Liver (tissue), 8 donors: ENCODE measurements at regions not wholly inside any gene's neighbourhood (a gene's known extent, or its start where the extent isn't known, plus 50 kb on each side); places are given as distances from the start of the nearest gene placed in this dataset.
"Not testable (repeated sequence)": the region's sequence is repeated elsewhere in the genome, so short reads cannot be mapped to it uniquely, and the experiment has no call there.

Experiments
- DNase-seq: peaks from one replicate; pipeline ENCODE4 v3.0.0-alpha.2; 2017; ENCODE audit warnings: low spot score
- H3K27ac ChIP-seq, 2 donors: one replicate each; pipeline ENCODE4 v1.7.0; 2013; ENCODE audit warnings: inconsistent platforms in 2 of 2, low read length in 2 of 2, control low read depth in 1 of 2, low read depth in 1 of 2, mild to moderate bottlenecking in 1 of 2
- H3K27me3 ChIP-seq, 4 donors: one replicate each; pipeline versions ENCODE4 v1.6.1 to v1.7.0; 2013; ENCODE audit warnings: low read length in 3 of 4, inconsistent platforms in 1 of 4, mild to moderate bottlenecking in 1 of 4, moderate library complexity in 1 of 4; ENCODE audit not compliant: control insufficient read depth in 4 of 4, insufficient read depth in 4 of 4
- H3K36me3 ChIP-seq, 4 donors: one replicate each; pipeline versions ENCODE4 v1.6.1 to v1.7.0; 2013; ENCODE audit warnings: low read length in 3 of 4, mild to moderate bottlenecking in 3 of 4, low read depth in 1 of 4, moderate library complexity in 1 of 4; ENCODE audit not compliant: control insufficient read depth in 4 of 4, insufficient read depth in 3 of 4
- H3K4me1 ChIP-seq, 4 donors: one replicate each; pipeline versions ENCODE4 v1.6.1 to v1.7.0; 2013; ENCODE audit warnings: low read length in 3 of 4, mild to moderate bottlenecking in 3 of 4, moderate library complexity in 1 of 4; ENCODE audit not compliant: control insufficient read depth in 4 of 4, insufficient read depth in 4 of 4
- H3K4me3 ChIP-seq, 3 donors: one replicate each; pipeline versions ENCODE4 v1.6.1 to v1.7.0; 2013; ENCODE audit warnings: low read length in 3 of 3, control low read depth in 1 of 3, low read depth in 1 of 3, mild to moderate bottlenecking in 1 of 3
- H3K9ac ChIP-seq, 2 donors: one replicate each; pipeline ENCODE4 v1.7.0; 2013; ENCODE audit warnings: low read length in 2 of 2, mild to moderate bottlenecking in 2 of 2, moderate library complexity in 2 of 2, control low read depth in 1 of 2, low read depth in 1 of 2
- H3K9me3 ChIP-seq, 4 donors: one replicate each; pipeline versions ENCODE4 v1.6.1 to v1.7.0; 2013; ENCODE audit warnings: low read length in 3 of 4; ENCODE audit not compliant: control insufficient read depth in 4 of 4
- ATF3 ChIP-seq: IDR thresholded peaks from 2 replicates; pipeline ENCODE4 v1.6.1; 2016; ENCODE audit warnings: antibody characterized with exemption
- CTCF ChIP-seq: fragments of 150-350 bp; IDR thresholded peaks from 2 replicates; pipeline ENCODE4 v1.5.1; 2017; ENCODE audit warnings: improper control_type of control experiment, low read depth, low read length; ENCODE audit not compliant: missing input control
- EGR1 ChIP-seq, 2 donors: IDR thresholded peaks; 2 replicates each; pipeline ENCODE4 v1.6.1; 2016 to 2018; ENCODE audit warnings: antibody characterized with exemption in 2 of 2, low read depth in 2 of 2
- FOXA2 ChIP-seq: IDR thresholded peaks from 2 replicates; pipeline ENCODE4 v1.6.1; 2016; ENCODE audit warnings: antibody characterized with exemption
- JUND ChIP-seq, 2 donors: IDR thresholded peaks; 2 replicates each; pipeline ENCODE4 v1.6.1; 2016; ENCODE audit warnings: antibody characterized with exemption in 2 of 2
- MAX ChIP-seq: IDR thresholded peaks from 2 replicates; pipeline ENCODE4 v1.6.1; 2016; ENCODE audit warnings: antibody characterized with exemption
- NR2F2 ChIP-seq: IDR thresholded peaks from 2 replicates; pipeline ENCODE4 v1.6.1; 2016; ENCODE audit warnings: antibody characterized with exemption
- RAD21 ChIP-seq, 2 donors: IDR thresholded peaks; 2 replicates each; pipeline ENCODE4 v1.6.1; 2016; ENCODE audit warnings: antibody characterized with exemption in 2 of 2, mild to moderate bottlenecking in 2 of 2
- REST ChIP-seq: IDR thresholded peaks from 2 replicates; pipeline ENCODE4 v1.6.1; 2016; ENCODE audit warnings: antibody characterized with exemption, mild to moderate bottlenecking
- SP1 ChIP-seq: IDR thresholded peaks from 2 replicates; pipeline ENCODE4 v1.6.1; 2018; ENCODE audit warnings: antibody characterized with exemption, mild to moderate bottlenecking
- WGBS: extraction: QIAGEN DNeasy Blood & Tissue Kit; methylation state at CpG from one replicate; pipeline ENCODE4 v1.1.7; 2013; 5-methylcytosine and 5-hydroxymethylcytosine counted together
- donor health status: healthy.
- donor health status: healthy.
- donor health status: healthy.
- donor health status: healthy.
- donor health status: healthy.

GRCh38 chr2:236644067-236644466 lies 74.4 kb downstream of the ACKR3 start (continued):
- TF ChIP-seq CTCF = no peak
- no peak for TF ChIP-seq NR2F2
- TF ChIP-seq FOXA2 = no peak
- TF ChIP-seq SP1 = no peak
- TF ChIP-seq RAD21 (IDR thresholded peaks at IDR 0.05) = no peak
- TF ChIP-seq JUND (IDR thresholded peaks at IDR 0.05) = no peak
- TF ChIP-seq ATF3 = no peak
- TF ChIP-seq EGR1 (IDR thresholded peaks at IDR 0.05; ENCODE audit: low read depth in 2 of 2) = no peak
- no peak for TF ChIP-seq MAX

GRCh38 chr2:236644502-236644911 lies 74.9 kb downstream of the ACKR3 start:
- no peak for DNase-seq
- 76% methylated on average over 4 of the region's 4 CpGs for WGBS
- H3K27ac ChIP-seq = no peak overlapping the region
- TF ChIP-seq FOXA2 = no peak
- TF ChIP-seq ATF3 = no peak
- TF ChIP-seq RAD21 (IDR thresholded peaks at IDR 0.05) = no peak
- no peak for TF ChIP-seq MAX
- H3K36me3 ChIP-seq = no peaks in the 10 kb centered on the region
- peaks cover 6 to 28% (median 15%) of the 10 kb centered on the region in 4 donors for H3K9me3 ChIP-seq
- H3K4me1 ChIP-seq = no peaks in the 10 kb centered on the region
- H3K4me3 ChIP-seq = no peak overlapping the region
- no peak overlapping the region for H3K9ac ChIP-seq
- no peaks in the 10 kb centered on the region for H3K27me3 ChIP-seq

- not testable (repeated sequence) for H3K4me1 ChIP-seq, H3K9ac ChIP-seq, H3K4me3 ChIP-seq, H3K36me3 ChIP-seq, DNase-seq, H3K27ac ChIP-seq, H3K27me3 ChIP-seq
- 94% methylated on average over 4 of the region's 4 CpGs for WGBS
- peaks cover 6 to 34% (median 15%) of the 10 kb centered on the region in 4 donors for H3K9me3 ChIP-seq
Measured at GRCh38 chr2:236645141-236645540, 75.5 kb downstream of the ACKR3 start.

GRCh38 chr2:236646441-236646840 lies 76.8 kb downstream of the ACKR3 start:
- Histone ChIP-seq H3K36me3 (no peaks in the 10 kb centered on the region), H3K4me3 (no peak overlapping the region), H3K4me1 (no peaks in the 10 kb centered on the region), H3K9me3 (peaks cover 4 to 28% (median 12%) of the 10 kb centered on the region in 4 donors), H3K27ac (no peak overlapping the region), H3K27me3 (no peaks in the 10 kb centered on the region), H3K9ac (no peak overlapping the region)
- WGBS = 88% methylated on average over 3 of the region's 3 CpGs
- DNase-seq = no peak
- TF ChIP-seq NR2F2 = no peak
- TF ChIP-seq REST = no peak
